ENCODE measurements at regions not wholly inside any gene's neighbourhood (a gene's known extent, or its start where the extent isn't known, plus 50 kb on each side); places are given as distances from the start of the nearest gene placed in this dataset.

- Mint-ChIP-seq H3K27me3 (no peaks in the 10 kb centered on the region), H3K4me1 (no peaks in the 10 kb centered on the region), H3K9me3 (peaks cover 0 to 8% (median 0%) of the 10 kb centered on the region in 3 donors), H3K27ac (no peak overlapping the region), H3K36me3 (no peaks in the 10 kb centered on the region), H3K4me3 (no peak overlapping the region)
Observed at GRCh38 chr21:16185766-16186165, 456.0 kb downstream of the USP25 start.

GRCh38 chr21:16186742-16187141, 457.0 kb downstream of the USP25 start:
- Mint-ChIP-seq H3K4me1 (no peaks in the 10 kb centered on the region), H3K27me3 (no peaks in the 10 kb centered on the region), H3K27ac (no peak overlapping the region), H3K9me3 (peaks cover 0 to 10% (median 0%) of the 10 kb centered on the region in 3 donors), H3K4me3 (no peak overlapping the region), H3K36me3 (no peaks in the 10 kb centered on the region)

- Mint-ChIP-seq H3K36me3 (no peaks in the 10 kb centered on the region), H3K4me3 (no peak overlapping the region), H3K27me3 (no peaks in the 10 kb centered on the region), H3K4me1 (peaks cover 0 to under 1% (median 0%) of the 10 kb centered on the region in 3 donors), H3K9me3 (peaks cover 0 to 10% (median 0%) of the 10 kb centered on the region in 3 donors), H3K27ac (no peak overlapping the region)
Observed at GRCh38 chr21:16187603-16188301, 458.0 kb downstream of the USP25 start.

GRCh38 chr21:16192902-16193301, 463.1 kb downstream of the USP25 start:
- H3K9me3 Mint-ChIP-seq = peaks cover 0 to 7% (median 0%) of the 10 kb centered on the region in 3 donors
- H3K4me1 Mint-ChIP-seq = peaks cover 0 to 6% (median 3%) of the 10 kb centered on the region in 3 donors
- no peaks in the 10 kb centered on the region for H3K27me3 Mint-ChIP-seq
- no peak overlapping the region for H3K4me3 Mint-ChIP-seq
- no peak overlapping the region for H3K27ac Mint-ChIP-seq
- H3K36me3 Mint-ChIP-seq = no peaks in the 10 kb centered on the region

GRCh38 chr21:16193496-16194094, 463.8 kb downstream of the USP25 start:
- Mint-ChIP-seq H3K9me3 (peaks cover 0 to 8% (median 0%) of the 10 kb centered on the region in 3 donors), H3K4me1 (peaks cover 0 to 6% (median 6%) of the 10 kb centered on the region in 3 donors), H3K27ac (no peak overlapping the region), H3K4me3 (no peak overlapping the region), H3K27me3 (no peaks in the 10 kb centered on the region), H3K36me3 (no peaks in the 10 kb centered on the region)

- no peak overlapping the region for H3K27ac Mint-ChIP-seq
- peaks cover 0 to 8% (median 0%) of the 10 kb centered on the region in 3 donors for H3K9me3 Mint-ChIP-seq
- peak overlapping the region in 1 of 4 donors; percentile 31 for H3K4me3 Mint-ChIP-seq
- no peaks in the 10 kb centered on the region for H3K27me3 Mint-ChIP-seq
- peaks cover 0 to 6% (median 6%) of the 10 kb centered on the region in 3 donors for H3K4me1 Mint-ChIP-seq
- no peaks in the 10 kb centered on the region for H3K36me3 Mint-ChIP-seq
Observed at GRCh38 chr21:16194095-16194787, 464.5 kb downstream of the USP25 start.

- peaks cover 0 to 8% (median 0%) of the 10 kb centered on the region in 3 donors for H3K9me3 Mint-ChIP-seq
- H3K4me3 Mint-ChIP-seq = peak overlapping the region in 1 of 4 donors; percentile 31
- H3K27ac Mint-ChIP-seq = no peak overlapping the region
- peaks cover 0 to 6% (median 6%) of the 10 kb centered on the region in 3 donors for H3K4me1 Mint-ChIP-seq
- H3K36me3 Mint-ChIP-seq = no peaks in the 10 kb centered on the region
- H3K27me3 Mint-ChIP-seq = no peaks in the 10 kb centered on the region
Observed at GRCh38 chr21:16194788-16195537, 465.2 kb downstream of the USP25 start.

- H3K27ac Mint-ChIP-seq = no peak overlapping the region
- no peak overlapping the region for H3K4me3 Mint-ChIP-seq
Observed at GRCh38 chr21:16195538-16195910, 465.7 kb downstream of the USP25 start.

GRCh38 chr21:16196001-16196400, 466.2 kb downstream of the USP25 start:
- Mint-ChIP-seq H3K27me3 (no peaks in the 10 kb centered on the region), H3K4me1 (peaks cover 0 to 6% (median 6%) of the 10 kb centered on the region in 3 donors), H3K9me3 (peaks cover 0 to 4% (median 0%) of the 10 kb centered on the region in 3 donors), H3K4me3 (no peak overlapping the region), H3K27ac (no peak overlapping the region), H3K36me3 (no peaks in the 10 kb centered on the region)

More at GRCh38 chr21:16195538-16195910, 465.7 kb downstream of the USP25 start:
- peaks cover 0 to 8% (median 0%) of the 10 kb centered on the region in 3 donors for H3K9me3 Mint-ChIP-seq
- no peaks in the 10 kb centered on the region for H3K27me3 Mint-ChIP-seq
- no peaks in the 10 kb centered on the region for H3K36me3 Mint-ChIP-seq
- H3K4me1 Mint-ChIP-seq = peaks cover 0 to 6% (median 6%) of the 10 kb centered on the region in 3 donors

GRCh38 chr21:16198546-16198945, 468.8 kb downstream of the USP25 start:
- Mint-ChIP-seq H3K36me3 (no peaks in the 10 kb centered on the region), H3K9me3 (peaks cover 0 to 4% (median 3%) of the 10 kb centered on the region in 3 donors), H3K4me3 (no peak overlapping the region), H3K27me3 (no peaks in the 10 kb centered on the region), H3K4me1 (peaks cover 0 to 6% (median 4%) of the 10 kb centered on the region in 3 donors), H3K27ac (no peak overlapping the region)

- peaks cover 0 to 2% (median 0%) of the 10 kb centered on the region in 3 donors for H3K4me1 Mint-ChIP-seq
- peaks cover 0 to 4% (median 3%) of the 10 kb centered on the region in 3 donors for H3K9me3 Mint-ChIP-seq
- H3K36me3 Mint-ChIP-seq = no peaks in the 10 kb centered on the region
- H3K27ac Mint-ChIP-seq = no peak overlapping the region
- H3K4me3 Mint-ChIP-seq = no peak overlapping the region
- no peaks in the 10 kb centered on the region for H3K27me3 Mint-ChIP-seq
Observed at GRCh38 chr21:16199539-16199938, 469.8 kb downstream of the USP25 start.

GRCh38 chr21:16201718-16202117, 471.9 kb downstream of the USP25 start:
- peaks cover 0 to 4% (median 3%) of the 10 kb centered on the region in 3 donors for H3K9me3 Mint-ChIP-seq
- no peak overlapping the region for H3K27ac Mint-ChIP-seq
- H3K36me3 Mint-ChIP-seq = no peaks in the 10 kb centered on the region
- H3K4me1 Mint-ChIP-seq = peaks cover 0 to 2% (median 0%) of the 10 kb centered on the region in 3 donors
- no peaks in the 10 kb centered on the region for H3K27me3 Mint-ChIP-seq
- H3K4me3 Mint-ChIP-seq = no peak overlapping the region

- Mint-ChIP-seq H3K36me3 (peaks cover 2% of the 10 kb centered on the region), H3K27ac (no peak overlapping the region), H3K27me3 (no peaks in the 10 kb centered on the region), H3K4me3 (no peak overlapping the region), H3K4me1 (no peaks in the 10 kb centered on the region), H3K9me3 (peaks cover 0 to 5% (median 0%) of the 10 kb centered on the region in 3 donors)
Observed at GRCh38 chr21:16205527-16205926, 475.7 kb downstream of the USP25 start.

- no peaks in the 10 kb centered on the region for H3K4me1 Mint-ChIP-seq
- no peak overlapping the region for H3K27ac Mint-ChIP-seq
- H3K9me3 Mint-ChIP-seq = peaks cover 0 to 2% (median 0%) of the 10 kb centered on the region in 3 donors
- H3K27me3 Mint-ChIP-seq = no peaks in the 10 kb centered on the region
- H3K36me3 Mint-ChIP-seq = peaks cover 2% of the 10 kb centered on the region
- no peak overlapping the region for H3K4me3 Mint-ChIP-seq
Observed at GRCh38 chr21:16211339-16212303, 481.8 kb downstream of the USP25 start.
